ENCODE measurements at regions not wholly inside any gene's neighbourhood (a gene's known extent, or its start where the extent isn't known, plus 50 kb on each side); places are given as distances from the start of the nearest gene placed in this dataset.

GRCh38 chr2:37544591-37545031 is 126.8 kb downstream of the CDC42EP3 start:
- DNase-seq, result no peak

GRCh38 chr2:37549598-37549997 is 121.8 kb downstream of the CDC42EP3 start:
- DNase-seq, result no peak

DNA sequence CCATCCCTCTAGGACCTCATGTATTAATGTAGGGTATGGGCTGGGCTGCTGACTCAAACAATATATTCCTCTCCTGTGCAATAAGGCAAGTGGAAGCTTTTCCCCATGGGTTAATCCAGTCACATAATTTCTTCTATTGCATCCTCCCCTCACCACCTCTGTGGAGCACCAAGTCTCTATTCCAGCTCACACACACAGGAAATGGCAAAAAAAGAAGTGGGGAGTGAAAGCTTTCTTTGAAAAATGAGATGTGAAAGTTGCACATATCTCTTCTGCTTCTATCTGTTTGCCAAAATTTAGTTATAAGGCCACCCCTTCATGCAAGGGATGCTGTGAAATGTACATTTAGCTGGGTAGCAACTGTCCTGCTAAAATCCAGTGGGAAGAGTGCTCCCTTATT is 121.3 kb downstream of the CDC42EP3 start:
- no peak for DNase-seq

DNA sequence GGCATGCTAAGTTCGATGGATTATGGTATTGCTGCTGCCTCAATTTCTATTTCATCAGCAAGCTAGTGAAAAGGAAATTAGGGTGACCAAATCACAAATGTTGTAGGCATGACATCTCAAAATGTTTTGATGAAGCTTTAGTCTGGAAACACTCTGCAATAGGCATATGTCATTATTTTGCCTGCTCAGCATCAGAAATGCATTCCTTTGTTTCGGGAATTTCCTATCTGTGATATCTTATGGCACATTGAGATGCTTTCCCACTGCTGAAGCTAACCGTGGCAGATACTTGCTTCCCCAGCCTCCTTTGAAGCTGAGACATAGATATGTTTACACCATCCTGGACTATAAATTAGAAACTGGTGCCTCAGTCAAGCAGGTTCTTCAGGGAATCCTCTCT is 119.7 kb downstream of the CDC42EP3 start:
- DNase-seq, result peak; percentile 35

- no peak for DNase-seq
These were observed 119.1 kb downstream of the CDC42EP3 start for GRCh38 chr2:37552339-37552738.

- DNase-seq, result no peak
These were observed 117.9 kb downstream of the CDC42EP3 start for GRCh38 chr2:37553411-37554154.

DNA sequence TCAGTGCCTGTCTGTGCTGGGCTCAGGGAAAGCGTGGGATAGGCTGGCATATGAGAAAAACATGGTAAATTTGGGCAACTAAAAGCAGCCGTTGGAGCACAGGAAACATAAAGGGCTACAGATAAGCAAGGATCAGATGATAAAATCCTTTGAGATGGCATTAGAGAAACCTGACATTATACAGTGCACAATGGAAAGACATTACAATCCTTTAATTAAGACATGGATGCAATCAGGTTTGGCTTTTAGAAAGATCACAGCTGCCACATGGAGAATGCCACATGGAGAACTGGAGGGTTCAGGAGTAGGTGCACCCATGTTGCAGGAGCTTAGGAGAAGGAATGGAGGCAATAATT is 117.3 kb downstream of the CDC42EP3 start:
- DNase-seq, result no peak

- DNase-seq, result no peak
These were observed 116.8 kb downstream of the CDC42EP3 start for GRCh38 chr2:37554687-37555086.

DNA sequence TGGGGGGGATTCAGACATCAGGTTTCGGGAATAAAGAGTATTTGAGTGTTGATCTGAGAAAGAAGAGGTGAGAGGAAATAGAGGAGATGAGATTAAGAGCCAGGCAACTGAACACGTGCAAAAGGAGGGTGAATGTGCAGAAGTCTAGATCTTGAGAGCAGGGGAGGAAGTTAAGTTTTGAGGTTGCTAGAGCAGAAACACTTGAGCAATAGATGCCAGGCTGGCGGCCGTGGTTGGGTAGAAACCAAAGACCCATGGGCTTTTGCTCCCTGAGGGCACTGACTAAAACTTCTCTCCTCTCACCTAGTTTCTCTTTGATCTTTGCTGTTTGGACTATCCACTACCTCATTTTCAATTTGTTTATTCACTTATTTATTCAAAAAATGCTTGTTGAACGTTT is 116.0 kb downstream of the CDC42EP3 start:
- no peak for DNase-seq

- DNase-seq, result no peak
These were observed 115.2 kb downstream of the CDC42EP3 start for GRCh38 chr2:37556256-37556655.

DNA sequence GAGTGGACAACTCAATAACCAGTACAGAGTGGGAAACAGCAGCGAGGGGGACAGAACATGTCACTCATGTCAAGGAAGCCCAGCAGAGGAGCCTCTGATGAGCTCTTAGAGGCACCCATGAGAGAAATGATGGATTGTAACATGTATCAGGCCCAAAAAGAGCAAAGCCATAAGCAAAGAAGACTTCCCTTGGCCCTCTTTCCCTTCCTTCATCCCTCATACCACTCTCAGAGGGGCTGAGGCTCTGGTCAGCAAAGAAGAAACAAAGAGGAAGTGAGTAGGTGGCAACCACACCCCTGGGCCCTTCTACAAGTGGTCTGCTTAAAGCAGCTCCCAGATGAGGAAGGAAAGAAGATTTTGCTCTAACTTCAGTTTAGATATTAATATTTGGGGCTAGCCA is 112.8 kb downstream of the CDC42EP3 start:
- DNase-seq, result no peak

GRCh38 chr2:37560241-37560848 is 111.1 kb downstream of the CDC42EP3 start:
- no peak for DNase-seq

DNA sequence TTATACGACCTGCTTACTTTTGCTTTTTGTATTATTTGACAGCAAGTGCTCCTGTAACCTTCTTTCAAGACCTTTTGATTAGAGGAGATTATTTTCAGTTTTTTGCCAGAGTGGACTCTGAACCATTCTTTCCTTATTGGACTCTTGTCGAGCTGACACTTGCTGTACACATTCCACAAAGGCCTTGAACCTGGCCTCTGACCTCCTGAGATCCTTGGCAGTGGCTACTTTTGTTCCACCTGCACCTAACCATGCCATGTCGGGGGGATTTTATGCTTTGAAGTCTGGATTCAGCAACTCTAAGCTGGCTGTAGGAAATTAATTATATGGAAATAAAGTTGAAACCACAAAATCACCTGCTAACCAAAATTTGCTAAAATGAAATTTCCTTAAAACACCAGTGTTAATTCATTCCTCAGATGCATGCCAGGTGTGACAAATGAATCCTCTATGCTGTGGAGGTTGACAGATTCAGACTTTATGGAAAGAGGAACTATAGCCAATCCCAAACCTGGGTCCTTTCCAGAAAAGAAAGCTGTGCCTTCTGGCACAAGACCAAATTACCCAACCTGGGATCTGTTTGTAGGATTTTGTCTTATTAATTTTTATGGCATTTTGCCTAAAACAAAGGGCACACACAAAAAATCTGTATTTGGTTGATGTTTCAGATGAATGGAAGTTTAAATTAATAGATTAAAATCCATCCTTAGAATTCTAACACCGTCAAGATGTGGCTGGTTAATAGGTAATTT is 110.4 kb downstream of the CDC42EP3 start:
- DNase-seq, result no peak

- DNase-seq, result peak; percentile 92
These were observed 109.5 kb downstream of the CDC42EP3 start for GRCh38 chr2:37561615-37562569.

- DNase-seq, result peak; percentile 79
These were observed 107.9 kb downstream of the CDC42EP3 start for GRCh38 chr2:37563375-37564015.

GRCh38 chr2:37564356-37564755 is 107.1 kb downstream of the CDC42EP3 start:
- DNase-seq, result no peak

GRCh38 chr2:37566517-37566981 is 104.9 kb downstream of the CDC42EP3 start:
- peak; percentile 88 for DNase-seq

- DNase-seq, result no peak
These were observed 102.9 kb downstream of the CDC42EP3 start for GRCh38 chr2:37568565-37568964.

GRCh38 chr2:37569131-37569823 is 102.2 kb downstream of the CDC42EP3 start:
- DNase-seq, result no peak

DNA sequence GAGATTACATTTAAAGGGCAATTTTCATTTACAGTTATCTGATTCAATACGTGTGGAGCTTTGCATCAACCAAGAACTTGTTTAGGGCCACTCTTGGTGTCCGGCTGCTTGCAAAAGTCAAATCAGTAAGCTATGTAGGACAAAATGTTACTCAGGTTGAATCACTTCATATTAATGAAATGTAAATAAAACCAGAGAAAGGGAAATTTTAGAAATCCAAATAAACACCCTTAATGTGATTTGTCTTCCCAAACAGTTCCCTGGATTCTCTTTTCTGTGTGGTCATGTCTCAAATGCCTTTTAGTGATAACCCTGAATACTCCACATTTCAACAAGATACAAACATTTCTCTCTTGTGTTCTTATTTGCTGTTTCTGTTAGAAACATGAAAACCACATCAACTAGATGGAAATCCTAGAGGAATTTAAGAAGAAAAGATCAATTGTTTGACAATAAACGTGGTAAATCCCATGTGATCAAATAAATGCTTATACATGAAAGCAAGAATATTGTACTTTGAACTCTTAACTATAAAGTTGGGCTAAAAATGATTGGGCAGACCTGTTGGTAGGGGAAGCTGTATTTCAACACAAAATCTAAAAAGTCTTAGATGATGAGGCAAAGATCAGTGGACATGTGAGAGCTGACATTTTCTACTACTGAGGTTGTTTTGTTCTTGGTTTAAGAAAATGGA is 101.3 kb downstream of the CDC42EP3 start:
- DNase-seq, result peak; percentile 72

Measured in fibroblast of skin of scalp (primary cell).